HepG2 (cell line): ENCODE measurements at regions not wholly inside any gene's neighbourhood (a gene's known extent, or its start where the extent isn't known, plus 50 kb on each side); places are given as distances from the start of the nearest gene placed in this dataset. TPM values are rescaled to one million over a fixed set of nuclear protein-coding genes. Genes with fewer than 3 reads are reported as not detected.

ENCODE experiments used
- ATAC-seq: fragments of 200-7000 bp; cut with Tn5 transposase; 3 replicates; pipeline ENCODE4 v1.9.1; 2020; ENCODE audit warnings: mild to moderate bottlenecking, moderate library complexity
- BruUV-seq: library from RNA; stranded (reverse); fragments of 400-500 nt; replicated peaks from 2 replicates; lab custom pipeline; 2021; lab: Mats Ljungman, UMichigan
- CTCF ChIA-PET: fragments of 300-600 bp; formaldehyde crosslinking; extraction: SDS; loops from one replicate; lab custom pipeline; 2021; ENCODE audit warnings: low total read pairs, inconsistent platforms, low intra/inter-chr PET ratio; lab: Yijun Ruan, JAX
- POLR2A ChIA-PET: fragments of 350-600 bp; sonication (Branson Sonifier 250); formaldehyde crosslinking; loops from one replicate; lab custom pipeline; 2020; ENCODE audit warnings: antibody characterized with exemption, inconsistent platforms; lab: Yijun Ruan, JAX
- DNase-seq: peaks from one replicate; pipeline ENCODE4 v3.0.0-alpha.2; 2015; ENCODE audit warnings: low spot score
- FAIRE-seq: peaks from 3 replicates; lab custom pipeline; 2011; peaks lifted over from hg19 to GRCh38; lab: Jason Lieb, UNC
- H2AFZ ChIP-seq: one replicate; pipeline ENCODE4 v1.6.1; 2011; ENCODE audit warnings: low read length, inconsistent platforms
- H3K27ac ChIP-seq: fragments of 300-600 bp; 3 replicates; pipeline ENCODE4 v1.8.0; 2011; ENCODE audit warnings: mixed run types, mild to moderate bottlenecking, mixed read lengths, low read length, inconsistent platforms; ENCODE audit not compliant: insufficient read depth; ENCODE audit errors: extremely low read length
- H3K27me3 ChIP-seq, 2 experiments: fragments of 200-600 bp in 1 of 2; 2 replicates in 1 of 2; 3 replicates in 1 of 2; pipeline versions ENCODE4 v1.6.0 to v1.8.0; 2011; ENCODE audit warnings: low read length in 2 of 2, mild to moderate bottlenecking in 2 of 2, moderate library complexity in 2 of 2, inconsistent platforms in 1 of 2; ENCODE audit not compliant: insufficient read depth in 2 of 2, control insufficient read depth in 1 of 2
- H3K36me3 ChIP-seq, 2 experiments: fragments of 200-600 bp in 1 of 2; replicated peaks in 1 of 2; 2 replicates in 1 of 2; 3 replicates in 1 of 2; pipeline versions ENCODE4 v1.5.1 to v1.8.0; 2011; ENCODE audit warnings: low read length in 2 of 2, inconsistent platforms in 1 of 2; ENCODE audit not compliant: insufficient read depth in 2 of 2, control insufficient read depth in 1 of 2
- H3K4me1 ChIP-seq: 2 replicates; pipeline ENCODE4 v1.5.1; 2012; ENCODE audit warnings: low read length, inconsistent platforms; ENCODE audit not compliant: insufficient read depth
- H3K4me2 ChIP-seq: 2 replicates; pipeline ENCODE4 v1.6.0; 2011; ENCODE audit warnings: low read depth, low read length, inconsistent platforms
- H3K4me3 ChIP-seq, 3 experiments: fragments of 200-600 bp in 1 of 3; sonication (generic), shearing (Covaris generic) in 1 of 3; replicated peaks in 1 of 3; 2 replicates each; pipeline ENCODE4 v1.5.1; 2011 to 2016; ENCODE audit warnings: low read length in 3 of 3, inconsistent platforms in 2 of 3, low read depth in 2 of 3, mild to moderate bottlenecking in 2 of 3, control low read depth in 1 of 3, mixed read lengths in 1 of 3; ENCODE audit not compliant: insufficient read depth in 1 of 3
- H3K79me2 ChIP-seq: one replicate; pipeline ENCODE4 v1.6.1; 2011; ENCODE audit warnings: low read length, inconsistent platforms; ENCODE audit not compliant: insufficient read depth
- H3K9ac ChIP-seq: 2 replicates; pipeline ENCODE4 v1.6.0; 2011; ENCODE audit warnings: mild to moderate bottlenecking, low read depth, low read length, inconsistent platforms; ENCODE audit not compliant: insufficient read depth
- H3K9me3 ChIP-seq: 2 replicates; pipeline ENCODE4 v1.5.1; 2012; ENCODE audit warnings: mild to moderate bottlenecking, low read length
- H4K20me1 ChIP-seq: 2 replicates; pipeline ENCODE4 v1.6.0; 2011; ENCODE audit warnings: inconsistent platforms, mild to moderate bottlenecking, low read length, moderate library complexity; ENCODE audit not compliant: insufficient read depth
- SSRP1 ChIP-seq: IDR thresholded peaks from 2 replicates; pipeline ENCODE4 v1.6.1; 2016; ENCODE audit warnings: control low read depth
- WGBS: methylation state at CpG from one replicate; pipeline ENCODE4 v1.1.6; 2017; ENCODE audit warnings: low lambda C conversion rate; 5-methylcytosine and 5-hydroxymethylcytosine counted together
- in situ Hi-C: cut with HindIII; loops from 2 replicates; pipeline ENCODE4 v1.10.0; 2017; ENCODE audit warnings: low pct_unique_long_range_greater_than_20kb; ENCODE audit not compliant: extremely low pct_ligation_motif_present
- intact Hi-C: fragments of 100-400 bp; cut with micrococcal nuclease; formaldehyde crosslinking; loops from one replicate; pipeline ENCODE4 v1.10.0; 2022; ENCODE audit not compliant: unreplicated experiment
- microRNA-seq: library from miRNA; unstranded; fragments of <30 nt; microRNA quantifications from one replicate; pipeline ENCODE4, GENCODE V29; 2020
- small RNA-seq, 3 experiments: library from RNA; depleted of rRNA; stranded (forward); fragments of <200 nt; gene quantifications; one replicate each; pipeline ENCODE3, GENCODE V24; 2012; ENCODE audit warnings: low read depth in 2 of 3, low replicate concordance in 1 of 3; ENCODE audit not compliant: insufficient read length in 3 of 3, insufficient read depth in 2 of 3
- TF ChIP-seq, protein P1 (sequence below): IDR thresholded peaks from 2 replicates; pipeline ENCODE4 v1.6.1; 2016; ENCODE audit warnings: missing compliant biosample characterization, missing genetic modification reagents, borderline replicate concordance

DNA sequence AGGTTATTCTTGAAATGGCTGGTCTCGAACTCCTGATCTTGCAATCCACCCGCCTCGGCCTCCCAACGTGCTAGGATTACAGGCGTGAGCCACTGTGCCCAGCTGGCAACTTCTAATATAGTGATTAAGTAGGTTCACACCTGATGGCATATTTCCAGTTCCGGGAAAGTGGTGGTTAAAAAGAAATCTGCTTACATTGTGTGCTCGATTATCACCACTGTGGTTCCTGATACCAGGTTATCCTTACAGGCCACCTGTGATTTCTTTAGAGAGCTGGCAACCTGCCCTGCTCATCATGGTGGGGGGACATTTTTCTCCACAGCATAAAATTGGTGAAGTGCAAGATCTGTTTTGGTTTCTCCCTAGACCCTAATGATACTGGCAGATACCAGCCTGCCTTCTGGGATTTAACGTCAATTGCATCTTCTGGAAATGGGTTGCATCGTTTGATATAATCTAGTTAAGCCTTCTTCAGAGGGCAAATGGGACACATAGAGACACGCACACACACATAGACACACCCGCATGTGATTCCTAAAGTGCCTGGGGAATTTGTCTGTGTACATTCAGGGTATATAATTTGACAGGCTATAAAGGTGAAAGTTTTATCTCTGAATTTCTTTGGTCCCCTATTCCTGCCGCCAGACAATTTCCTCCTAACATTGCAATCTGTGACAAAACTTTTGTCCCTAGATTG, 49.7 kb upstream of the CITED2 start:
- intact Hi-C loops (no loop called here), in situ Hi-C loops (no loop called here)
- WGBS = 66% methylated on average over 12 of the region's 12 CpGs
- BruUV-seq = no TSS peak
- H3K27me3 ChIP-seq = peaks cover 0 to 2% of the 10 kb centered on the region in 2 experiments; a peak in 1 of 5 replicates
- ATAC-seq (no peak), DNase-seq (no peak), FAIRE-seq (no peak)
- no peak overlapping the region for H3K27ac ChIP-seq
- H2AFZ ChIP-seq = no peak overlapping the region
- H3K4me1 ChIP-seq = no peaks in the 10 kb centered on the region
- H3K9me3 ChIP-seq = no peaks in the 10 kb centered on the region
- H3K79me2 ChIP-seq = no peaks in the 10 kb centered on the region
- H3K36me3 ChIP-seq = no peaks in the 10 kb centered on the region
- ChIA-PET POLR2A (no interaction called here), CTCF (no interaction called here)
- no peak overlapping the region for H3K9ac ChIP-seq
- no peak for TF ChIP-seq SSRP1 (CRISPR knock-in tag)
- TF ChIP-seq, protein P1, sequence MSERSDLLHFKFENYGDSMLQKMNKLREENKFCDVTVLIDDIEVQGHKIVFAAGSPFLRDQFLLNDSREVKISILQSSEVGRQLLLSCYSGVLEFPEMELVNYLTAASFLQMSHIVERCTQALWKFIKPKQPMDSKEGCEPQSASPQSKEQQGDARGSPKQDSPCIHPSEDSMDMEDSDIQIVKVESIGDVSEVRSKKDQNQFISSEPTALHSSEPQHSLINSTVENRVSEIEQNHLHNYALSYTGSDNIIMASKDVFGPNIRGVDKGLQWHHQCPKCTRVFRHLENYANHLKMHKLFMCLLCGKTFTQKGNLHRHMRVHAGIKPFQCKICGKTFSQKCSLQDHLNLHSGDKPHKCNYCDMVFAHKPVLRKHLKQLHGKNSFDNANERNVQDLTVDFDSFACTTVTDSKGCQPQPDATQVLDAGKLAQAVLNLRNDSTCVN (CRISPR knock-in tag) = no peak
- no peak overlapping the region for H3K4me2 ChIP-seq
- no peak overlapping the region for H3K4me3 ChIP-seq
- H4K20me1 ChIP-seq = no peaks in the 10 kb centered on the region

Small RNA genes in the stretch of these regions (microRNA-seq; reads per million reads assigned to microRNA genes)
- gene MIR3668 (not detected), gene MIR4465 (not detected)

Small RNA genes in the stretch of these regions (small RNA-seq; reads per million reads assigned to genes)
- 0 reads per million in 3 experiments for gene AL357080.1
- 0 reads per million in 3 experiments for gene MIR3668
- 0 reads per million in 3 experiments for gene MIR4465
- gene RN7SKP106 = 0 reads per million in 3 experiments
- 0 reads per million in 3 experiments for gene RNA5SP220
